GM23248 (cell line): ENCODE measurements at regions not wholly inside any gene's neighbourhood (a gene's known extent, or its start where the extent isn't known, plus 50 kb on each side); places are given as distances from the start of the nearest gene placed in this dataset.

Source experiments
- DNase-seq: peaks from one replicate; pipeline ENCODE4 v3.0.0-alpha.2; 2015
- H2AFZ ChIP-seq: fragments of 200-600 bp; sonication (generic); 2 replicates; pipeline ENCODE4 v1.6.1; 2016; ENCODE audit warnings: antibody characterized with exemption
- H3F3A ChIP-seq: fragments of 200-600 bp; sonication (generic); 2 replicates; pipeline ENCODE4 v1.6.1; 2016; ENCODE audit warnings: mild to moderate bottlenecking, antibody characterized with exemption, mixed run types; ENCODE audit not compliant: insufficient read depth
- H3K27ac ChIP-seq: fragments of 200-600 bp; sonication (generic); 2 replicates; pipeline ENCODE4 v1.5.1; 2016; ENCODE audit warnings: mild to moderate bottlenecking
- H3K27me3 ChIP-seq: fragments of 200-600 bp; sonication (generic); replicated peaks from 2 replicates; pipeline ENCODE4 v1.6.1; 2016; ENCODE audit warnings: mild to moderate bottlenecking; ENCODE audit not compliant: insufficient read depth
- H3K36me3 ChIP-seq: fragments of 200-600 bp; sonication (generic); 2 replicates; pipeline ENCODE4 v1.6.1; 2016; ENCODE audit warnings: low read depth, mild to moderate bottlenecking
- H3K4me1 ChIP-seq: fragments of 200-600 bp; sonication (generic); 2 replicates; pipeline ENCODE4 v1.6.1; 2016; ENCODE audit warnings: mild to moderate bottlenecking; ENCODE audit not compliant: insufficient read depth
- H3K4me2 ChIP-seq: fragments of 200-600 bp; sonication (generic); one replicate; pipeline ENCODE4 v1.6.1; 2016; ENCODE audit warnings: mild to moderate bottlenecking; ENCODE audit not compliant: unreplicated experiment
- H3K4me3 ChIP-seq: fragments of 200-600 bp; sonication (generic); 2 replicates; pipeline ENCODE4 v1.5.1; 2016; ENCODE audit warnings: mild to moderate bottlenecking
- H3K79me2 ChIP-seq: fragments of 200-600 bp; sonication (generic); 2 replicates; pipeline ENCODE4 v1.6.1; 2016; ENCODE audit warnings: mild to moderate bottlenecking; ENCODE audit not compliant: insufficient read depth
- H3K9ac ChIP-seq: fragments of 200-600 bp; sonication (generic); 2 replicates; pipeline ENCODE4 v1.6.1; 2016; ENCODE audit warnings: mild to moderate bottlenecking
- H3K9me2 ChIP-seq: fragments of 200-600 bp; sonication (generic); 2 replicates; pipeline ENCODE4 v1.6.1; 2016; ENCODE audit warnings: mixed run types, mild to moderate bottlenecking, moderate library complexity; ENCODE audit not compliant: insufficient read depth
- H3K9me3 ChIP-seq: fragments of 200-600 bp; sonication (generic); one replicate; pipeline ENCODE4 v1.6.1; 2017; ENCODE audit warnings: low read depth
- H4K20me1 ChIP-seq: fragments of 200-600 bp; sonication (generic); 2 replicates; pipeline ENCODE4 v1.6.0; 2016; ENCODE audit not compliant: insufficient read depth
- EZH2 ChIP-seq: fragments of 200-600 bp; sonication (generic); IDR thresholded peaks from 2 replicates; pipeline ENCODE4 v1.6.1; 2018; ENCODE audit warnings: antibody characterized with exemption, mild to moderate bottlenecking; ENCODE audit not compliant: insufficient read depth, poor library complexity, severe bottlenecking
- EZH2phosphoT487 ChIP-seq: fragments of 200-600 bp; sonication (generic); IDR thresholded peaks from 2 replicates; pipeline ENCODE4 v1.6.1; 2018; ENCODE audit warnings: antibody characterized with exemption, moderate library complexity, mild to moderate bottlenecking, low read depth; ENCODE audit not compliant: insufficient read depth
- WGBS, 2 experiments: methylation state at CpG; one replicate each; pipeline ENCODE4 v1.1.6; 2015 to 2017; ENCODE audit warnings: low lambda C conversion rate in 2 of 2, low coverage in 1 of 2; ENCODE audit errors: missing lambda C conversion rate in 2 of 2; 5-methylcytosine and 5-hydroxymethylcytosine counted together
- in situ Hi-C: fragments of 300-500 bp; cut with MboI; formaldehyde crosslinking; loops from 2 replicates; pipeline ENCODE4 v1.15.0; 2020

DNA sequence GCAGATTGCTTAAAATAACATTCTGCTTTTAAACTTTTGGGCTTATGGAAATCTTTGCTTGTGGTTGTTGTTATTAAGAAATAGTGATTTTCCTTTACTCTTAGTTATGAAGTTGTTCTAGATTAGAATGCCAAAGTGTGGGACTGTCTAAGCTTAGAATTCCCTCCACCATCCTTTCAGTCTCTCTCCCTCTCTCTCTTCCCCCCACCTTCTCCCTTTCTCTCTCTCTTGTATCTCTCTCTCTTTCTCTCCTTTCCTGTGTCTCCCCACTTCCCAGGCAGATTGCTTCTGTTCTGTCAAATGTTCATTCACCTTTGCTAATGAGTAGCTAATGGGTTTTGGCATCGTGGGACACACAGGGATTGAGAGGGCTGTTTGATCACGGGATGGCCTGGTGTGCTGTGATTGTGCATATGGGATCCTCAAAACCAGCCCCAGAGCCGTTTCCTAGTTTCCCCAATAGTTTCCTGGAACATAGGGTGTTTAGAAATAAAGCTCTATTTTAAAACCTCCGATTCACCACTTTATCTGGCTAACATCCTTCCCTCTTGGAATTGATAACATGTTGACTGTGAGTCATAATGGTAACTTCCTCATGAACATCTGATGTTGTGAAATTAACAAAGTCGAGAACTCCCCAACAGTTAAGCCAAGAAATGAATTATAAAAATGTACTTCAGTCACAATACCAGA lies 502.6 kb downstream of the TMEM114 start:
- Histone ChIP-seq H3K27me3 (no peaks in the 10 kb centered on the region), H3F3A (no peaks in the 10 kb centered on the region), H3K9me3 (no peaks in the 10 kb centered on the region), H3K9ac (no peak overlapping the region), H3K36me3 (no peaks in the 10 kb centered on the region), H3K4me2 (no peak overlapping the region), H2AFZ (no peak overlapping the region), H3K4me1 (no peaks in the 10 kb centered on the region), H3K4me3 (no peak overlapping the region), H4K20me1 (no peaks in the 10 kb centered on the region), H3K79me2 (no peaks in the 10 kb centered on the region), H3K9me2 (no peaks in the 10 kb centered on the region), H3K27ac (no peak overlapping the region)
- 0% methylated on average over 5 of the region's 5 CpGs for WGBS, 2 experiments
- in situ Hi-C loops: no loop called here
- no peak for DNase-seq
- TF ChIP-seq EZH2 (no peak), EZH2phosphoT487 (no peak)

DNA sequence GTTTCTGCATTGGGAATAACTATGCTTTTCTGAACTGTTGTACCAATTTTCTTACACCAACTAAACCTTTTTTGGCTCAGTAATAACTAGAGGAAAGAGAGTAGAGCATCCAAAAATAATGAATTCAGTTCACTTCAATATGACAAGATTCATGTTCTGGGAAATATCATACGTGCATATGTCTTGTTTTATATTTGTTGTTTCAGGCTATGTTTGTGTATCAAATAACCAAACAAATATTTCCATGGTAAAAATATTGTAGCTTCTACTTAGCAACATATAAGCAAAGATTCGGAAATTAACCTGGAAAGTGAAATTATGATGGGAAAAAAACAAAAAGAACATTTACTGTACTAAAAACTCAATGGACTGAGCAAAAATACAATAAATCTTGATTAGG lies 503.2 kb downstream of the TMEM114 start:
- 1 to 4% methylated on average over 2 of the region's 2 CpGs for WGBS, 2 experiments
- Histone ChIP-seq H3K4me3 (no peak overlapping the region), H3K27me3 (no peaks in the 10 kb centered on the region), H3K9me2 (no peaks in the 10 kb centered on the region), H3K4me1 (no peaks in the 10 kb centered on the region), H2AFZ (no peak overlapping the region), H3F3A (no peaks in the 10 kb centered on the region), H3K79me2 (no peaks in the 10 kb centered on the region), H3K4me2 (no peak overlapping the region), H3K9me3 (no peaks in the 10 kb centered on the region), H3K27ac (no peak overlapping the region), H3K9ac (no peak overlapping the region), H3K36me3 (no peaks in the 10 kb centered on the region), H4K20me1 (no peaks in the 10 kb centered on the region)
- no peak for TF ChIP-seq EZH2phosphoT487
- TF ChIP-seq EZH2: no peak
- in situ Hi-C loops: no loop called here
- DNase-seq: no peak

DNA sequence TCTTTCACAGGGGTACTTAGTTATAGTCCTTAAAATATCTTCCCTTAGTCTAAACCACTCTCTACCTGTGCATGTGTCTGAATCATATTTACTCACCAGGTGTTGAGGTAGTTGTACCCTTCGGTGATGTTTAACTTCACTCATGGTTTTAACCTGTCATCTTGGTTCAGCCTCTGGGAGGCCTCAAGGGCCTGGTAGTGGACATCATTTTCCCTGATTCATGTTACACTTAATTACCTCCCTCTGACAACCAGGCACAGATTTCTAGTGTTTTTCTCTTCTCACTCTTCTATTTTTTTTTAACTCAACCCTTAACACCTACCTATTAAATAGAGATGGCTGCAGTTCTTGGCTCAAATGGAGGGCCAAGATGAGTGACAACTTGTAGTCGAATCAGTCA lies 505.4 kb downstream of the TMEM114 start:
- Histone ChIP-seq H3K9ac (no peak overlapping the region), H3K4me3 (no peak overlapping the region), H3K9me3 (no peaks in the 10 kb centered on the region), H3F3A (no peaks in the 10 kb centered on the region), H2AFZ (no peak overlapping the region), H3K79me2 (no peaks in the 10 kb centered on the region), H3K36me3 (no peaks in the 10 kb centered on the region), H4K20me1 (no peaks in the 10 kb centered on the region), H3K4me2 (no peak overlapping the region), H3K27ac (no peak overlapping the region), H3K9me2 (no peaks in the 10 kb centered on the region), H3K4me1 (no peaks in the 10 kb centered on the region), H3K27me3 (no peaks in the 10 kb centered on the region)
- no peak for DNase-seq
- 11 to 12% methylated on average over 2 of the region's 2 CpGs for WGBS, 2 experiments
- in situ Hi-C loops: no loop called here
- TF ChIP-seq EZH2phosphoT487: no peak
- no peak for TF ChIP-seq EZH2

DNA sequence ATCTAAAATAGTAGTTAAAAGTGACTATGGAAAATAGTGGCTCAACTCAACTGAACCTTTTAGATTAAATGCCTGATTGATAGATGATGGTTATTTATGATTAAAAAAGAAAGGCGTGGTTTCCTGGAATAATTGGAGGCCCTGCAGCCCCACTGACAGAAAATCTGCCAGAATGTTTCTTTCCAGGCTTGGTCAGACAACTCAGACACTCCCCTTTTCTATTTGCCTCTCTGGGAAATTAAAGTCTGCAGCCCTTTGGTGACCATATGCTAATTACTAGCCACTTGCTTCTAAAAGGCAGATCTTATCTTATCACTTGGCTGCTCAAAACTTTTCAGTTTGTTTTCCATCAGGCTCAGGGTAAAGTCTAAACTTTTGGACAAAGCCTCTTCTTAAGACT lies 506.0 kb downstream of the TMEM114 start:
- TF ChIP-seq EZH2 (no peak), EZH2phosphoT487 (no peak)
- H3K9ac ChIP-seq: no peak overlapping the region

DNA sequence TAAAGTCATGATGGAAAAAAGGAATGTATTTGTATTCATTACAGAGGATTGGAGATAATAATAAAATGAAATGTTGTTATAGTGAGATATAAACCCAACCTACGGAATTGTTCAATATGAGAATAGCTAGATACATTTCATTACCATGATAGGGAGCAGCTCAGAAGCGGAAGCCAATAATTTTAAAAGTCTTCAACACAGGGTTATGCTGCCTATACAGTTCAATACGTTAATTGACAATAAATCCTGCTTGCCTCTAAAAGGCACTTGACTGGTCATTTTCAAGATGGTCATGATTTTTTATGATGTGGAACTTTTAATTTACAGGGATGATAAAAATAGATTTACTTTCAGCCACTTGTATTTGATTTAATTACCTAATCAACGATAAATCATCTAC lies 506.8 kb downstream of the TMEM114 start:
- Histone ChIP-seq H3K9me2 (no peaks in the 10 kb centered on the region), H3K4me1 (no peaks in the 10 kb centered on the region), H3K27ac (no peak overlapping the region), H3K27me3 (no peaks in the 10 kb centered on the region), H4K20me1 (no peaks in the 10 kb centered on the region), H3K4me2 (no peak overlapping the region), H3K9ac (no peak overlapping the region), H3F3A (no peaks in the 10 kb centered on the region), H3K9me3 (no peaks in the 10 kb centered on the region), H3K4me3 (no peak overlapping the region), H2AFZ (no peak overlapping the region), H3K36me3 (no peaks in the 10 kb centered on the region), H3K79me2 (no peaks in the 10 kb centered on the region)
- in situ Hi-C loops: no loop called here
- TF ChIP-seq EZH2phosphoT487 (no peak), EZH2 (no peak)
- 19 to 21% methylated on average over 4 of the region's 4 CpGs for WGBS, 2 experiments
- no peak for DNase-seq

More for the DNA sequence above, 506.0 kb downstream of the TMEM114 start:
- H3K9me3 ChIP-seq: no peaks in the 10 kb centered on the region
- H3K27ac ChIP-seq: no peak overlapping the region
- 0 to 6% methylated on average over 1 of the region's 1 CpG for whole genome bisulfite sequencing, 2 experiments
- no peaks in the 10 kb centered on the region for H3K36me3 ChIP-seq
- H3K4me3 ChIP-seq: no peak overlapping the region
- no peak for DNase-seq
- in situ Hi-C loops: no loop called here
- H3F3A ChIP-seq: no peaks in the 10 kb centered on the region
- no peak overlapping the region for H2AFZ ChIP-seq
- no peaks in the 10 kb centered on the region for H3K79me2 ChIP-seq
- H3K4me1 ChIP-seq: no peaks in the 10 kb centered on the region
- H4K20me1 ChIP-seq: no peaks in the 10 kb centered on the region
- no peaks in the 10 kb centered on the region for H3K27me3 ChIP-seq
- no peak overlapping the region for H3K4me2 ChIP-seq
- H3K9me2 ChIP-seq: no peaks in the 10 kb centered on the region
